Sciatic nerve (tissue), 2 donors: ENCODE measurements at regions not wholly inside any gene's neighbourhood (a gene's known extent, or its start where the extent isn't known, plus 50 kb on each side); places are given as distances from the start of the nearest gene placed in this dataset.
A peak's percentile ranks its signal among the peaks of the same experiment; 100 is the strongest.

Source experiments
- ATAC-seq: fragments of 200-7000 bp; cut with Tn5 transposase; one replicate; pipeline ENCODE4 v1.9.1; 2020; ENCODE audit warnings: mild to moderate bottlenecking, moderate library complexity
- DNase-seq: peaks from one replicate; pipeline ENCODE4 v3.0.0-alpha.2; 2020; ENCODE audit warnings: low spot score
- intact Hi-C: fragments of 100-400 bp; cut with DNase I; formaldehyde crosslinking; loops from one replicate; pipeline ENCODE4 v1.14.2; 2022
- donor health status: DM: no; HTN: no; CAD: no.
- donor health status: DM: no; HTN: no; CAD: no.

- ATAC-seq, result no peak
- intact Hi-C loops, result no loop called here
These were observed 98.0 kb upstream of the DCLK2 start for GRCh38 chr4:149980121-149980682.

GRCh38 chr4:149980941-149981340 lies 97.3 kb upstream of the DCLK2 start:
- intact Hi-C loops, result no loop called here
- peak; percentile 68 for DNase-seq
- peak; percentile 62 for ATAC-seq

More at GRCh38 chr4:149980121-149980682, 98.0 kb upstream of the DCLK2 start:
- DNase-seq, result no peak

GRCh38 chr4:149983401-149983800 lies 94.8 kb upstream of the DCLK2 start:
- DNase-seq (no peak), ATAC-seq (no peak)
- intact Hi-C loops, result no loop called here

- ATAC-seq (no peak), DNase-seq (no peak)
- intact Hi-C loops, result no loop called here
These were observed 94.3 kb upstream of the DCLK2 start for GRCh38 chr4:149983931-149984330.

GRCh38 chr4:149985981-149986380 lies 92.3 kb upstream of the DCLK2 start:
- intact Hi-C loops, result no loop called here
- DNase-seq, result no peak
- ATAC-seq, result no peak

GRCh38 chr4:149986917-149987316 lies 91.3 kb upstream of the DCLK2 start:
- intact Hi-C loops, result no loop called here
- DNase-seq (no peak), ATAC-seq (no peak)

- ATAC-seq (no peak), DNase-seq (no peak)
- intact Hi-C loops, result no loop called here
These were observed 90.7 kb upstream of the DCLK2 start for GRCh38 chr4:149987330-149988086.

GRCh38 chr4:149988087-149988410 lies 90.2 kb upstream of the DCLK2 start:
- intact Hi-C loops, result no loop called here
- DNase-seq (no peak), ATAC-seq (no peak)

GRCh38 chr4:149993030-149993429 lies 85.2 kb upstream of the DCLK2 start:
- no peak for ATAC-seq
- DNase-seq, result no peak
- intact Hi-C loops, result no loop called here

- intact Hi-C loops, result no loop called here
- DNase-seq, result no peak
These were observed 83.0 kb upstream of the DCLK2 start for GRCh38 chr4:149995134-149995756.

GRCh38 chr4:149997881-149998421 lies 80.3 kb upstream of the DCLK2 start:
- no peak for DNase-seq
- intact Hi-C loops, result no loop called here
- ATAC-seq, result peak; percentile 64

More at GRCh38 chr4:149995134-149995756, 83.0 kb upstream of the DCLK2 start:
- ATAC-seq, result no peak

- peak; percentile 68 for ATAC-seq
- intact Hi-C loops, result no loop called here
- no peak for DNase-seq
These were observed 78.7 kb upstream of the DCLK2 start for GRCh38 chr4:149999485-150000074.

- intact Hi-C loops, result no loop called here
- DNase-seq (no peak), ATAC-seq (no peak)
These were observed 76.4 kb upstream of the DCLK2 start for GRCh38 chr4:150001815-150002214.

- no peak for ATAC-seq
- intact Hi-C loops, result no loop called here
- no peak for DNase-seq
These were observed 75.7 kb upstream of the DCLK2 start for GRCh38 chr4:150002561-150002960.

- DNase-seq (no peak), ATAC-seq (peak; percentile 64)
- intact Hi-C loops, result no loop called here
These were observed 73.8 kb upstream of the DCLK2 start for GRCh38 chr4:150004481-150004880.

- intact Hi-C loops, result no loop called here
- no peak for ATAC-seq
- DNase-seq, result no peak
These were observed 72.7 kb upstream of the DCLK2 start for GRCh38 chr4:150005537-150005936.

- intact Hi-C loops, result no loop called here
- no peak for ATAC-seq
- DNase-seq, result no peak
These were observed 72.0 kb upstream of the DCLK2 start for GRCh38 chr4:150006197-150006596.

GRCh38 chr4:150007512-150007911 lies 70.7 kb upstream of the DCLK2 start:
- DNase-seq, result no peak
- intact Hi-C loops, result no loop called here
- no peak for ATAC-seq

- intact Hi-C loops, result no loop called here
- no peak for ATAC-seq
- no peak for DNase-seq
These were observed 69.7 kb upstream of the DCLK2 start for GRCh38 chr4:150008546-150008945.

- DNase-seq, result no peak
- ATAC-seq, result no peak
- intact Hi-C loops, result no loop called here
These were observed 68.7 kb upstream of the DCLK2 start for GRCh38 chr4:150009533-150009932.
